ENCODE measurements at regions not wholly inside any gene's neighbourhood (a gene's known extent, or its start where the extent isn't known, plus 50 kb on each side); places are given as distances from the start of the nearest gene placed in this dataset.

- Histone ChIP-seq H3K4me1 (no peaks in the 10 kb centered on the region), H3K36me3 (no peaks in the 10 kb centered on the region), H3K9me3 (no peaks in the 10 kb centered on the region), H3K27ac (no peak overlapping the region), H3K27me3 (no peaks in the 10 kb centered on the region), H3K4me3 (no peak overlapping the region)
- intact Hi-C loops (cut with DNase I; ENCODE audit: low total_unique reads), result no loop called here
- TF ChIP-seq POLR2A (IDR thresholded peaks at IDR 0.05), result no peak
- no peak for TF ChIP-seq CTCF (IDR thresholded peaks at IDR 0.05)
- no peak for DNase-seq
Observed at GRCh38 chr16:51374790-51375189, 223.7 kb upstream of the SALL1 start.

GRCh38 chr16:51374346-51374745 is 223.3 kb upstream of the SALL1 start:
- TF ChIP-seq CTCF (IDR thresholded peaks at IDR 0.05) (no peak), POLR2A (IDR thresholded peaks at IDR 0.05) (no peak)
- Histone ChIP-seq H3K27me3 (no peaks in the 10 kb centered on the region), H3K36me3 (no peaks in the 10 kb centered on the region), H3K4me3 (no peak overlapping the region), H3K4me1 (no peaks in the 10 kb centered on the region), H3K27ac (no peak overlapping the region), H3K9me3 (no peaks in the 10 kb centered on the region)
- DNase-seq, result no peak
- intact Hi-C loops (cut with DNase I; ENCODE audit: low total_unique reads), result no loop called here

GRCh38 chr16:51365715-51366114 is 214.6 kb upstream of the SALL1 start:
- DNase-seq, result no peak
- Histone ChIP-seq H3K27me3 (no peaks in the 10 kb centered on the region), H3K9me3 (no peaks in the 10 kb centered on the region), H3K4me3 (no peak overlapping the region), H3K36me3 (no peaks in the 10 kb centered on the region), H3K27ac (no peak overlapping the region), H3K4me1 (no peaks in the 10 kb centered on the region)
- no peak for TF ChIP-seq CTCF (IDR thresholded peaks at IDR 0.05)
- intact Hi-C loops (cut with DNase I; ENCODE audit: low total_unique reads), result no loop called here

GRCh38 chr16:51359141-51359955 is 208.3 kb upstream of the SALL1 start:
- DNase-seq, result peak; percentile 49 to 71
- Histone ChIP-seq H3K9me3 (no peaks in the 10 kb centered on the region), H3K36me3 (no peaks in the 10 kb centered on the region), H3K4me3 (no peak overlapping the region), H3K4me1 (no peaks in the 10 kb centered on the region), H3K27me3 (no peaks in the 10 kb centered on the region), H3K27ac (no peak overlapping the region)
- intact Hi-C loops (cut with DNase I; ENCODE audit: low total_unique reads), result no loop called here
- no peak for TF ChIP-seq CTCF (IDR thresholded peaks at IDR 0.05)
- no peak for TF ChIP-seq POLR2A (IDR thresholded peaks at IDR 0.05)

- H3K27me3 ChIP-seq, result no peaks in the 10 kb centered on the region
- no peaks in the 10 kb centered on the region for H3K36me3 ChIP-seq
- no peak overlapping the region for H3K4me3 ChIP-seq
- intact Hi-C loops (cut with DNase I; ENCODE audit: low total_unique reads), result no loop called here
- no peak overlapping the region for H3K27ac ChIP-seq
- no peaks in the 10 kb centered on the region for H3K9me3 ChIP-seq
- no peak for TF ChIP-seq CTCF (IDR thresholded peaks at IDR 0.05)
- no peaks in the 10 kb centered on the region for H3K4me1 ChIP-seq
- DNase-seq, result no peak
Observed at GRCh38 chr16:51357839-51358238, 206.8 kb upstream of the SALL1 start.

Measured in uterus (tissue), 3 donors.